ENCODE measurements at regions not wholly inside any gene's neighbourhood (a gene's known extent, or its start where the extent isn't known, plus 50 kb on each side); places are given as distances from the start of the nearest gene placed in this dataset.

DNA sequence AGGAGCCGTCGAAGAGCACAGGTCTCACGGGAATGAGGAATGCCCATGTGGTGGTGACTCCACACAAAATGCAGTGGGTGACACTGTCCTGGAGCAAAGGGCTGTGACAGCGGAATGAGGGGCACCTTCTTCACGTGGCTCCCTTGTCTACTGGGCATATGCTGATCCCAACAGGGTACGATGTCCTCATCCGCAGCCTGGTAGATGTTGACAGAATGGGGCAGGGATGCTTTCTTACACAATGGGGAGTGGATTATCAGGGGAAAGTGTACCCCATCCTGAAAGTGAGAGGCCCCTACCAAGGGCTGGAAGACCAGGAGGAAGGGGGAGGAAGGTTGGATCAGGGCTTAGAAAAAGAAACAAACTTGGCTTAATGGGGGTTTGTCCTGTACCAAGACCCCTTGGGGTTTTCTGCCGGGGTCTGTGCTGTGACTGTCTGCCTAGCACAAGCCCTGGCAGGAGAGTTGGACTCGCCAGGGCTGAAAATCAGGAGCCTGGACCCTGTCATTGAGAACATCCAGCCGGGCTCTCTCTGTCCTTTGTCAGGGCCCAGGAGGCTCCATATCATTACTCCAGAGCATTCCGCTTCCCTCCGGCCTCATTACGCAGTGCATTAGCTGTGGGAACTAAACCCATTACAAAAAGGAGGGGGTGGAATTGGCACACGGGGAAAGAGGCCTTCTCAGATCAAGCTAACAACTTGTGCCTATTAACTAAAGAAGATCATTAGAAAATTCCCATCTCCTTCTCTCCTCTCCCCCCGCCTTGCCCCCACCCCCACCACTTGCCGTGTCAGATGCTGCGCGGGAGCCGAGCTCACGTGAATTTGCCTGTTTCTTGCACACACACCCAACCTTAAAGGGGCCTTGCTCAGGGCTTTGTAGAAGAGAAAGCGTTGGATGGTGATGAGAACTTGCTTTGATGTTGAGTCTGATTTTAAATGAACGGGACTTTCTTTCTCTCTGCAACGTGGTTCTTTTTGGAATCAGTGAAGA lies 171.8 kb upstream of the PARP11 start:
- TF ChIP-seq, protein P1, sequence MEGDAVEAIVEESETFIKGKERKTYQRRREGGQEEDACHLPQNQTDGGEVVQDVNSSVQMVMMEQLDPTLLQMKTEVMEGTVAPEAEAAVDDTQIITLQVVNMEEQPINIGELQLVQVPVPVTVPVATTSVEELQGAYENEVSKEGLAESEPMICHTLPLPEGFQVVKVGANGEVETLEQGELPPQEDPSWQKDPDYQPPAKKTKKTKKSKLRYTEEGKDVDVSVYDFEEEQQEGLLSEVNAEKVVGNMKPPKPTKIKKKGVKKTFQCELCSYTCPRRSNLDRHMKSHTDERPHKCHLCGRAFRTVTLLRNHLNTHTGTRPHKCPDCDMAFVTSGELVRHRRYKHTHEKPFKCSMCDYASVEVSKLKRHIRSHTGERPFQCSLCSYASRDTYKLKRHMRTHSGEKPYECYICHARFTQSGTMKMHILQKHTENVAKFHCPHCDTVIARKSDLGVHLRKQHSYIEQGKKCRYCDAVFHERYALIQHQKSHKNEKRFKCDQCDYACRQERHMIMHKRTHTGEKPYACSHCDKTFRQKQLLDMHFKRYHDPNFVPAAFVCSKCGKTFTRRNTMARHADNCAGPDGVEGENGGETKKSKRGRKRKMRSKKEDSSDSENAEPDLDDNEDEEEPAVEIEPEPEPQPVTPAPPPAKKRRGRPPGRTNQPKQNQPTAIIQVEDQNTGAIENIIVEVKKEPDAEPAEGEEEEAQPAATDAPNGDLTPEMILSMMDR (IDR thresholded peaks at IDR 0.05; ENCODE audit: control insufficient read depth, insufficient read depth, low read depth, low read length, missing control alignments) = no peak
- H3K4me3 ChIP-seq (ENCODE audit: control insufficient read depth, low read depth, low read length) = no peak overlapping the region
- DNase-seq (ENCODE audit: low read depth) = no peak

GRCh38 chr12:4044101-4044500 lies 170.9 kb upstream of the PARP11 start:
- TF ChIP-seq, protein P1 (IDR thresholded peaks at IDR 0.05; ENCODE audit: control insufficient read depth, insufficient read depth, low read depth, low read length, missing control alignments) = no peak
- DNase-seq (ENCODE audit: low read depth) = no peak
- no peak overlapping the region for H3K4me3 ChIP-seq (ENCODE audit: control insufficient read depth, low read depth, low read length)

DNA sequence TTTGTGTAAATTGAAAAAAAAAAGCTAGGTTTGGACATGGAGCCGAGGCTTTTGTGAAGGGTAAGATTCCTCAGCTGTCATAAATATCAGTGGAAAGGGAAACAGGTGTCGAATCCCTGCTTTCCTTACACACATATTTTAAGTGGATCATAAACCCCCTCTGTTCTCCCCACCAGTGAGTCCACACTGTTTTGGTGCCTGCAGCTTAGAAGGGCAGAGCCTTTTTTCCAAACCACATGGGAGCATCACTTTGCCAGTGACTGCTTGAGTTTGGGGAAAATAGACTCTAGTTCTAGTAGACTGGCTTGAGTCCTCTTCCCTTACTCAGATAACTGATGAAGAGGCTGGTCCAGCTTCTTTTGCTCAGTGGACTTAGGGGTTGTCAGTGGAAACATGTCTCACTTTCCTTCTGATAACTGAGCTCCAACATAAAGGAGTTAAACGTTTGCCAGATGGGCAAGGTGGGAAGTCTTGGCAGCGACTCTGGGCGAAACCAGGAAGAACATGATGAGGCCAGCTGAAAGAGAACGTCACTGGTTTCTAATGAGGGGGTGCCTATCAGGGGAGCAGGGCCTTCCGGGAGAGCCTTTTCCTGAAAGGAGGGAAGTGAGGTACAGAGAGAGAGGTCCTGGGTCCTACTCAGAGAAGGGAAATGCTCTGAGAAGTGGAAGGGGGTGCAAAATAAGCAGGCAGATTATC lies 168.1 kb upstream of the PARP11 start:
- DNase-seq (ENCODE audit: low read depth) = no peak
- no peak overlapping the region for H3K4me3 ChIP-seq (ENCODE audit: control insufficient read depth, low read depth, low read length)
- TF ChIP-seq, protein P1 (IDR thresholded peaks at IDR 0.05; ENCODE audit: control insufficient read depth, insufficient read depth, low read depth, low read length, missing control alignments) = no peak

GRCh38 chr12:4039931-4040330 lies 166.7 kb upstream of the PARP11 start:
- TF ChIP-seq, protein P1 (IDR thresholded peaks at IDR 0.05; ENCODE audit: control insufficient read depth, insufficient read depth, low read depth, low read length, missing control alignments) = no peak
- no peak overlapping the region for H3K4me3 ChIP-seq (ENCODE audit: control insufficient read depth, low read depth, low read length)
- DNase-seq (ENCODE audit: low read depth) = no peak

- DNase-seq (ENCODE audit: low read depth) = no peak
- TF ChIP-seq, protein P1 (IDR thresholded peaks at IDR 0.05; ENCODE audit: control insufficient read depth, insufficient read depth, low read depth, low read length, missing control alignments) = peak; percentile 70
- H3K4me3 ChIP-seq (ENCODE audit: control insufficient read depth, low read depth, low read length) = no peak overlapping the region
Measured at GRCh38 chr12:4037747-4038312, 164.6 kb upstream of the PARP11 start.

DNA sequence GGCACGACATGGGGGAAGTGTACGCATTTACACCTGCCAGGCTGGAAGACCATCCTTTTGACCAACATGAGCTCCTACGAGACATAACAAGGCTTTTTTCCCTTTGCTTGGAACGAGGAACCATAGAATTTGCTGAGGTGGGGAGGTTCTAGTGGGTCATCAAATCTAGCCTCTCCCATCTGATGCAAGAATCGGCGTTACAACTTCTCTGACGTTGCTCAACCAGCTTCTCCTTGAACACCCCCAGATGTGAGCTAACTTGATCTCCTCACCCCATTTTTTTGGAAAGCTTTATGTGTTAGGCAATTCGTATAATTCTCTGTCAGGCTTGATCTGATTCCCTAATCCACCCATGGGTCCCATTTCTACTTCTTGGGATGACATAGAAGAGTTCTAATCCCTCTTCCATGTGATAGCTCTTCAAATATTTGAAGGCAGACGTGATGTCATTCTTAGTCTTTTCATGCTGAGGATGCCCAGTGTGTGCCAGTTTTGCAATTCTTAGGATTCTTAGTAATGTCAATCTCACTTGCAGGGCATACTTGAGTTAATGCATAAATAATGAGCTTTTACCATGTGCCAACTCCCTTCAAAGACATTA lies 163.6 kb upstream of the PARP11 start:
- TF ChIP-seq, protein P1 (IDR thresholded peaks at IDR 0.05; ENCODE audit: control insufficient read depth, insufficient read depth, low read depth, low read length, missing control alignments) = no peak
- DNase-seq (ENCODE audit: low read depth) = no peak
- no peak overlapping the region for H3K4me3 ChIP-seq (ENCODE audit: control insufficient read depth, low read depth, low read length)
